GM12865 (cell line): ENCODE measurements at regions not wholly inside any gene's neighbourhood (a gene's known extent, or its start where the extent isn't known, plus 50 kb on each side); places are given as distances from the start of the nearest gene placed in this dataset.

Experiments used
- DNase-seq: peaks from one replicate; pipeline ENCODE4 v3.0.0; 2010; ENCODE audit warnings: low read depth
- H3K4me3 ChIP-seq: 2 replicates; pipeline ENCODE4 v1.5.1; 2011; ENCODE audit warnings: mild to moderate bottlenecking, low read depth, low read length, control low read depth
- TF ChIP-seq, protein P1 (sequence below): IDR thresholded peaks from 2 replicates; pipeline ENCODE4 v1.5.1; 2011; ENCODE audit warnings: low read length, control low read depth, low read depth, inconsistent platforms; ENCODE audit not compliant: insufficient read depth; ENCODE audit errors: missing control alignments

DNA sequence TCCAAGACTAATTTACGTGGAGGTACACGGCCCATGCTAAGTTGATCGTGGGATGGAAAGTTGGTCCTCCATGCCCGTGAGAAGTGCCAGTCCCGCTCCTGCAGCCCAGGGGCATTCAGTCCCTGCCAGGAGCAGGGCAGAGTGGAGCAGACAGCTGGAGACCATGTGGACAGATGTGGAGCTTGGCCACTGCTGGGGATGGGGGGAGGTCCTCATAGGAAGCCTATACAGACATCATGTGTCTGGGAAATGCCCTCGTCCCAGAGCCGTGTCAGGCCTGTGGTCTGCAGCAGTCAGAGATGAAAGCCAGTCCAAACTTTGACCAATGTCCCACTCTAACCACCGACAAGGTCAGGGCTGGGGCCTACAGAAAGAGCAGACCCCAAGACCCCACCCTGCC, 118.4 kb downstream of the CPZ start:
- TF ChIP-seq, protein P1, sequence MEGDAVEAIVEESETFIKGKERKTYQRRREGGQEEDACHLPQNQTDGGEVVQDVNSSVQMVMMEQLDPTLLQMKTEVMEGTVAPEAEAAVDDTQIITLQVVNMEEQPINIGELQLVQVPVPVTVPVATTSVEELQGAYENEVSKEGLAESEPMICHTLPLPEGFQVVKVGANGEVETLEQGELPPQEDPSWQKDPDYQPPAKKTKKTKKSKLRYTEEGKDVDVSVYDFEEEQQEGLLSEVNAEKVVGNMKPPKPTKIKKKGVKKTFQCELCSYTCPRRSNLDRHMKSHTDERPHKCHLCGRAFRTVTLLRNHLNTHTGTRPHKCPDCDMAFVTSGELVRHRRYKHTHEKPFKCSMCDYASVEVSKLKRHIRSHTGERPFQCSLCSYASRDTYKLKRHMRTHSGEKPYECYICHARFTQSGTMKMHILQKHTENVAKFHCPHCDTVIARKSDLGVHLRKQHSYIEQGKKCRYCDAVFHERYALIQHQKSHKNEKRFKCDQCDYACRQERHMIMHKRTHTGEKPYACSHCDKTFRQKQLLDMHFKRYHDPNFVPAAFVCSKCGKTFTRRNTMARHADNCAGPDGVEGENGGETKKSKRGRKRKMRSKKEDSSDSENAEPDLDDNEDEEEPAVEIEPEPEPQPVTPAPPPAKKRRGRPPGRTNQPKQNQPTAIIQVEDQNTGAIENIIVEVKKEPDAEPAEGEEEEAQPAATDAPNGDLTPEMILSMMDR = no peak
- no peak overlapping the region for H3K4me3 ChIP-seq
- no peak for DNase-seq

GRCh38 chr4:8710416-8710815, 117.9 kb downstream of the CPZ start:
- no peak overlapping the region for H3K4me3 ChIP-seq
- no peak for DNase-seq
- TF ChIP-seq, protein P1 = no peak

GRCh38 chr4:8709729-8710360, 117.3 kb downstream of the CPZ start:
- no peak for DNase-seq
- TF ChIP-seq, protein P1 = no peak

GRCh38 chr4:8709050-8709728, 116.6 kb downstream of the CPZ start:
- no peak overlapping the region for H3K4me3 ChIP-seq
- DNase-seq = no peak
- TF ChIP-seq, protein P1 = no peak

More at GRCh38 chr4:8709729-8710360, 117.3 kb downstream of the CPZ start:
- no peak overlapping the region for H3K4me3 ChIP-seq

- H3K4me3 ChIP-seq = no peak overlapping the region
- DNase-seq = no peak
- TF ChIP-seq, protein P1 = no peak
These were observed 115.9 kb downstream of the CPZ start for GRCh38 chr4:8708401-8709021.

- no peak overlapping the region for H3K4me3 ChIP-seq
- DNase-seq = no peak
- TF ChIP-seq, protein P1 = no peak
These were observed 114.6 kb downstream of the CPZ start for GRCh38 chr4:8707045-8707781.
